ENCODE measurements at regions not wholly inside any gene's neighbourhood (a gene's known extent, or its start where the extent isn't known, plus 50 kb on each side); places are given as distances from the start of the nearest gene placed in this dataset.

GRCh38 chr13:110965038-110965754, 50.3 kb upstream of the ANKRD10 start:
- Histone ChIP-seq H3K27me3 (ENCODE audit: control insufficient read depth in 2 of 2, insufficient read depth in 2 of 2, low read length in 2 of 2) (no peaks in the 10 kb centered on the region), H3K9ac (replicated peaks; ENCODE audit: extremely low read depth, insufficient read depth, low read length) (no peak overlapping the region), H3K79me2 (ENCODE audit: control insufficient read depth, insufficient read depth, low read length) (no peaks in the 10 kb centered on the region), H3K9me3 (replicated peaks; ENCODE audit: control insufficient read depth, insufficient read depth, low read length) (no peaks in the 10 kb centered on the region), H3K36me3 (ENCODE audit: control insufficient read depth in 2 of 2, extremely low read depth in 1 of 2, insufficient read depth in 2 of 2, low read length in 2 of 2) (no peaks in the 10 kb centered on the region), H3K4me3 (replicated peaks in 1 of 3; ENCODE audit: insufficient read depth in 1 of 3, low read depth in 1 of 3, low read length in 3 of 3) (no peak overlapping the region), H3K9me1 (replicated peaks; ENCODE audit: control insufficient read depth, extremely low read depth, insufficient read depth, low read length) (no peaks in the 10 kb centered on the region), H3K27ac (ENCODE audit: insufficient read depth, low read depth, low read length) (no peak overlapping the region), H4K20me1 (replicated peaks; ENCODE audit: control insufficient read depth, extremely low read depth, insufficient read depth, low read length) (no peaks in the 10 kb centered on the region), H3K4me1 (ENCODE audit: control insufficient read depth, extremely low read depth, insufficient read depth, low read length) (no peaks in the 10 kb centered on the region), H3K4me2 (ENCODE audit: insufficient read depth, low read length) (no peak overlapping the region), H2AFZ (ENCODE audit: low read depth, low read length) (no peak overlapping the region)
- ChIA-PET CTCF (no interaction called here), POLR2A (no interaction called here)
- no peak for TF ChIP-seq EZH2 (IDR thresholded peaks at IDR 0.05; ENCODE audit: borderline replicate concordance, low read depth, low read length, severe bottlenecking)
- peak; percentile 49 for TF ChIP-seq POLR2AphosphoS5 (IDR thresholded peaks at IDR 0.05; ENCODE audit: insufficient read depth, low read depth, low read length)
- no peak for TF ChIP-seq POLR2A (IDR thresholded peaks at IDR 0.05; ENCODE audit: low read depth, low read length)
- TF ChIP-seq JUN (IDR thresholded peaks at IDR 0.05; ENCODE audit: borderline replicate concordance, insufficient read depth, insufficient read length, low read depth): peak; percentile 83
- no peak for TF ChIP-seq MYC (IDR thresholded peaks at IDR 0.05; ENCODE audit: low read depth, low read length)
- peak; percentile 72 for TF ChIP-seq FOS (IDR thresholded peaks at IDR 0.05; ENCODE audit: borderline replicate concordance, insufficient read depth, low read length)
- peak; percentile 28 for DNase-seq (ENCODE audit: low read depth, low spot score)
- BruUV-seq (replicated peaks): no TSS peak
- no peak for FAIRE-seq
- dilution Hi-C loops (cut with MboI; ENCODE audit: extremely low pct_ligation_motif_present, low sequenced_read_pairs): no loop called here
- intact Hi-C loops (cut with micrococcal nuclease): no loop called here

All from endothelial cell of umbilical vein (primary cell).